OCI-LY3 (cell line): ENCODE measurements at regions not wholly inside any gene's neighbourhood (a gene's known extent, or its start where the extent isn't known, plus 50 kb on each side); places are given as distances from the start of the nearest gene placed in this dataset.

Experiments used
- EZH2phosphoT487 ChIP-seq: fragments of 200-600 bp; shearing (Covaris generic); IDR thresholded peaks from 2 replicates; pipeline ENCODE4 v1.6.1; 2018; ENCODE audit warnings: antibody characterized with exemption, mixed run types, low read depth
- TF ChIP-seq, protein P1 (sequence below): fragments of 200-600, 300-600 bp; sonication (generic); IDR thresholded peaks from 2 replicates; pipeline ENCODE4 v1.5.1; 2014; ENCODE audit warnings: antibody characterized with exemption, low read length, low read depth

DNA sequence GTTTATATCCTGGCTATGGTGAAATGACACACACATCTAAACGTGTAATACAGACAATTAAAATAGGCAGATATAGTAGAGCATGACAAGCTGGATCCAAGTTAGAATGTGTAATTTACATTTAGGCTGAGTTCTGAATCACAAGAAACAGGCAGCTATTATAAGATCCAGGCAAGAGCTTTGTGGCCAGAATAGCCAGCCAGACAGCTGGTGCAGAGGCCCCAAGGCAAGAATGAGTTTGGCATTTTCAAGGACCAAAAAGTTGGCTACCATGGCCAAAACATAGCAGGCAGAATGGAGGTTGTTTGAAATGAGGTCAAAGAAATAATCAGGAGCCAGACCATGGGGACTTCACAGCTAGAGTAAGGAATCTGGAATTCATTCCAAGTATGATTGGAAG lies 281.7 kb downstream of the MTERF1 start:
- TF ChIP-seq, protein P1, sequence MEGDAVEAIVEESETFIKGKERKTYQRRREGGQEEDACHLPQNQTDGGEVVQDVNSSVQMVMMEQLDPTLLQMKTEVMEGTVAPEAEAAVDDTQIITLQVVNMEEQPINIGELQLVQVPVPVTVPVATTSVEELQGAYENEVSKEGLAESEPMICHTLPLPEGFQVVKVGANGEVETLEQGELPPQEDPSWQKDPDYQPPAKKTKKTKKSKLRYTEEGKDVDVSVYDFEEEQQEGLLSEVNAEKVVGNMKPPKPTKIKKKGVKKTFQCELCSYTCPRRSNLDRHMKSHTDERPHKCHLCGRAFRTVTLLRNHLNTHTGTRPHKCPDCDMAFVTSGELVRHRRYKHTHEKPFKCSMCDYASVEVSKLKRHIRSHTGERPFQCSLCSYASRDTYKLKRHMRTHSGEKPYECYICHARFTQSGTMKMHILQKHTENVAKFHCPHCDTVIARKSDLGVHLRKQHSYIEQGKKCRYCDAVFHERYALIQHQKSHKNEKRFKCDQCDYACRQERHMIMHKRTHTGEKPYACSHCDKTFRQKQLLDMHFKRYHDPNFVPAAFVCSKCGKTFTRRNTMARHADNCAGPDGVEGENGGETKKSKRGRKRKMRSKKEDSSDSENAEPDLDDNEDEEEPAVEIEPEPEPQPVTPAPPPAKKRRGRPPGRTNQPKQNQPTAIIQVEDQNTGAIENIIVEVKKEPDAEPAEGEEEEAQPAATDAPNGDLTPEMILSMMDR, result no peak
- no peak for TF ChIP-seq EZH2phosphoT487
